ENCODE measurements at regions not wholly inside any gene's neighbourhood (a gene's known extent, or its start where the extent isn't known, plus 50 kb on each side); places are given as distances from the start of the nearest gene placed in this dataset.

DNA sequence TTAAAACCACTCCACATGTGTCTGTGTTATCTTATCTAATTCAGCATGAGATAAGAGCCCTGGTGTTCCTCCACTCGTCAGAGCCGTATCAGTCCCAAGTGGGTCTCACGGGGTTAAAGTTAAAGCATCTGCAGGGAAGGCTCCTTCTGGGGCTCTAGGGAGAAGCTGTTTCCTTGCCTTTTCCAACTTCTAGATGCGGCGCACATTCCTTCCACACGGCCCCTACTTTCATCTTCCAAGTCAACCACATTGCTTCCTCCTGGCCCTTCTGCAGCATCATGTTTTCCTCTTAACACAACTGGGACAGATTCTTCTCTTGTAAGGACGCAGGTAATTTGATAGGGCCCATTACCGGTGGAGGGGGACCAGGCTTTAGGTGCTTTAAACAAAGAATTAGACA lies 620.1 kb upstream of the DPP6 start:
- no peaks in the 10 kb centered on the region for H3K9me3 ChIP-seq (ENCODE audit: low read length)
- H3K27ac ChIP-seq (ENCODE audit: low read length) = no peak overlapping the region
- H3K79me2 ChIP-seq (ENCODE audit: low read length) = no peaks in the 10 kb centered on the region
- H3K9me2 ChIP-seq (replicated peaks; ENCODE audit: insufficient read depth, low read length) = no peaks in the 10 kb centered on the region
- no peak overlapping the region for H3K9ac ChIP-seq (ENCODE audit: low read length)
- no peaks in the 10 kb centered on the region for H3K36me3 ChIP-seq (ENCODE audit: insufficient read depth, low read length)
- DNase-seq = no peak
- no peak overlapping the region for H3K4me3 ChIP-seq (ENCODE audit: low read length)
- no peaks in the 10 kb centered on the region for H3K4me1 ChIP-seq (ENCODE audit: low read length)
- no peaks in the 10 kb centered on the region for H4K20me1 ChIP-seq (ENCODE audit: insufficient read depth, low read depth, low read length)
- H2AFZ ChIP-seq (ENCODE audit: low read length) = no peak overlapping the region
- no peak overlapping the region for H3K4me2 ChIP-seq (ENCODE audit: low read depth, low read length, poor library complexity, severe bottlenecking)
- H3K27me3 ChIP-seq (ENCODE audit: low read length) = no peaks in the 10 kb centered on the region

DNA sequence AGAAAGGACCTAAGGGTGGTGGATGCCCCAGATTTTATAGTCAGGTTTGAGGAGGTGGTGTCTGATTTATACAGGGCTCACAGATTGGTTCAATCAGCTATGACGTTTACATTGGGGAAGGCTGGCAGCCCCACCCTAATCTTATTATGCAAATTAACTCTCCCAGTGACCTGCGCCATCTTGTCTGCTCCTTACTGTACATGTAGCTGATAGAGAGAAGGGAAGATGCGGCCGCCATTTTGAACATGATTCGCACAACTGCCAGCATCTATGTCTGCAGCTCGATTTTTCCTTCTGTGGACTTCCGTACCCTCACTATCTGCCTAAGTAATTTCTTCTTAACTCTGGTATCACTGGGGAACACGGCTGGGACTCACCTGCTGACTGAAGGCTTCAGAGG lies 619.0 kb upstream of the DPP6 start:
- H3K4me1 ChIP-seq (ENCODE audit: low read length) = no peaks in the 10 kb centered on the region

DNA sequence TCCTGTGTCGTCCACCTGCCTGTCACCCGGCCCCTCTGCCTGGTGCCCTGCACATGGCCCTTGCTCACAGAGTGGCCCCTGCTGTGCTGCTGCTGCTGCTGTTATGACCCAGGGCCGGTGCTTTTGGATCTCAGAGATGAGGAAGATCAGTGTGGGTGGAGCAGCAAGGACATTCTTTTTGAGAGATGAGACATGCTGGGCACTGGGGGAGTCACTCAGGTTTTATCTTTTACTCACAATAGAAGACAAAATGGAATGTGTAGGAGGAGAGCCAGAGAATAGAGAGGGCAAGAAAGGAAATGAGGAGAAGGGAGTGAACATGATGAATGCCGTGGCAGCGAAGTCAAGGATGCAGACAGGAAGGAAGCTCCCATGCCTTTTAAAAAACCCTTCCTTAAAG lies 611.5 kb upstream of the DPP6 start:
- H4K20me1 ChIP-seq (ENCODE audit: insufficient read depth, low read depth, low read length) = no peaks in the 10 kb centered on the region
- H3K36me3 ChIP-seq (ENCODE audit: insufficient read depth, low read length) = no peaks in the 10 kb centered on the region
- no peak overlapping the region for H3K4me2 ChIP-seq (ENCODE audit: low read depth, low read length, poor library complexity, severe bottlenecking)
- H3K9me2 ChIP-seq (replicated peaks; ENCODE audit: insufficient read depth, low read length) = no peaks in the 10 kb centered on the region
- H3K4me3 ChIP-seq (ENCODE audit: low read length) = no peak overlapping the region
- no peaks in the 10 kb centered on the region for H3K4me1 ChIP-seq (ENCODE audit: low read length)
- no peaks in the 10 kb centered on the region for H3K79me2 ChIP-seq (ENCODE audit: low read length)
- no peaks in the 10 kb centered on the region for H3K27me3 ChIP-seq (ENCODE audit: low read length)
- H2AFZ ChIP-seq (ENCODE audit: low read length) = no peak overlapping the region
- H3K9ac ChIP-seq (ENCODE audit: low read length) = no peak overlapping the region
- no peak for DNase-seq
- H3K9me3 ChIP-seq (ENCODE audit: low read length) = no peaks in the 10 kb centered on the region
- no peak overlapping the region for H3K27ac ChIP-seq (ENCODE audit: low read length)

More for the DNA sequence above, 619.0 kb upstream of the DPP6 start:
- no peaks in the 10 kb centered on the region for H3K79me2 ChIP-seq (ENCODE audit: low read length)
- no peaks in the 10 kb centered on the region for H4K20me1 ChIP-seq (ENCODE audit: insufficient read depth, low read depth, low read length)
- no peak overlapping the region for H3K9ac ChIP-seq (ENCODE audit: low read length)
- no peak overlapping the region for H2AFZ ChIP-seq (ENCODE audit: low read length)
- H3K4me2 ChIP-seq (ENCODE audit: low read depth, low read length, poor library complexity, severe bottlenecking) = no peak overlapping the region
- no peaks in the 10 kb centered on the region for H3K27me3 ChIP-seq (ENCODE audit: low read length)
- no peaks in the 10 kb centered on the region for H3K9me3 ChIP-seq (ENCODE audit: low read length)
- H3K36me3 ChIP-seq (ENCODE audit: insufficient read depth, low read length) = no peaks in the 10 kb centered on the region
- H3K9me2 ChIP-seq (replicated peaks; ENCODE audit: insufficient read depth, low read length) = no peaks in the 10 kb centered on the region
- no peak overlapping the region for H3K27ac ChIP-seq (ENCODE audit: low read length)
- no peak overlapping the region for H3K4me3 ChIP-seq (ENCODE audit: low read length)
- DNase-seq = no peak

DNA sequence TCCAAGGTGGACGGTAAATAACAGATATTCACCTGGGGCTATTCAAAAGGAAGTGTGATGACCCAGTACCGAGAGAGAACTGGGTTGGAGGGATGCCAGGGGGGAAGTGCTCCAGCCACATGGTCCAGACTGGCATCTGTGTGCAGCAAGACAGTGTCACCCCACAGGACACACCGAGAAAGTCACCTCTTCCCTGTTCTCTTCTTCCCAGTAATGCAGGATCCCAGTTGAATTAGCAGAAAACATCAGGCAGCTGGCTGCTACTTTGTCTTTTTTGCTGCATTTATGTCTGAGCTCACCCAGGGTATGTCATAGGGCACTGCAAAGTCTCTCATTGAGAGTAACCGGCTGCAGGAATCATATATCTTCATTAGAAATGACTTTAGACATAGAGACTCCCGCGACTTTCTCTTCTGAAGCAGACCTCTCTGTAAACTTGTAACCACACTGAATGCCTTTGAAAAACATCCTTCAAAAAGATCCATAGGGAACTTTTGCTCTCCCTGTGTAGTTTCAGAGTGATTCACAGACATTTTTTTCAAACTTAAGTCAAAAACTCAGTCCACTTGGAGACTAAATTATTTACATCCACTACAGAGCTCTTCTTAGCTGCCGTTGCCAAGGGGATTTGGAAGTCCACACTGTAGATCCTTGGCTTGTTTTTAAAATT lies 609.0 kb upstream of the DPP6 start:
- DNase-seq = no peak
- Histone ChIP-seq H3K27ac (ENCODE audit: low read length) (no peak overlapping the region), H3K4me2 (ENCODE audit: low read depth, low read length, poor library complexity, severe bottlenecking) (no peak overlapping the region), H3K9me3 (ENCODE audit: low read length) (no peaks in the 10 kb centered on the region), H3K4me3 (ENCODE audit: low read length) (no peak overlapping the region), H3K4me1 (ENCODE audit: low read length) (no peaks in the 10 kb centered on the region), H3K9ac (ENCODE audit: low read length) (no peak overlapping the region), H4K20me1 (ENCODE audit: insufficient read depth, low read depth, low read length) (no peaks in the 10 kb centered on the region), H2AFZ (ENCODE audit: low read length) (no peak overlapping the region), H3K27me3 (ENCODE audit: low read length) (no peaks in the 10 kb centered on the region), H3K36me3 (ENCODE audit: insufficient read depth, low read length) (no peaks in the 10 kb centered on the region), H3K79me2 (ENCODE audit: low read length) (no peaks in the 10 kb centered on the region), H3K9me2 (replicated peaks; ENCODE audit: insufficient read depth, low read length) (no peaks in the 10 kb centered on the region; the same call in 1 of the 2 replicates)

DNA sequence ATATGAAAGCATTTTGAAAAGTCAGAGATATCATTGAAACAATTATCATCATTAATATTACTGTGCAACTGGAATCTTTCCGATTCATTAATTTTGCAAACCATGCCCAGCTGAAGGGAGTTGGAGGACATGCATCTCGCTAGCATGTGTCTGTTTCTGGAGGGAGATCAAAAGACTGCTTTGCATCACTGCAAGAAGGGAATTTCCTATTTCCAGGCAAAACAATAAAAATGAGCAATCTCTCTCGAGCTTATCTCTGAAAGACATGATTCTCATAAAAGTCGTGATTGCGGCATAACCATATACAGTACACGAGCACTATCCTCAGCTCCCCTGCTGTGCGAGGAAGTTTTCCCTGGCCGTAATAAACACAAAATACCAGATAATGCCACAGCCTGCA lies 607.6 kb upstream of the DPP6 start:
- H3K9ac ChIP-seq (ENCODE audit: low read length) = no peak overlapping the region
- no peaks in the 10 kb centered on the region for H3K27me3 ChIP-seq (ENCODE audit: low read length)
- H3K79me2 ChIP-seq (ENCODE audit: low read length) = no peaks in the 10 kb centered on the region
- no peak overlapping the region for H3K27ac ChIP-seq (ENCODE audit: low read length)
- no peaks in the 10 kb centered on the region; the same call in 1 of the 2 replicates for H3K9me2 ChIP-seq (replicated peaks; ENCODE audit: insufficient read depth, low read length)
- H3K36me3 ChIP-seq (ENCODE audit: insufficient read depth, low read length) = no peaks in the 10 kb centered on the region
- DNase-seq = no peak
- H2AFZ ChIP-seq (ENCODE audit: low read length) = no peak overlapping the region
- H3K4me3 ChIP-seq (ENCODE audit: low read length) = no peak overlapping the region
- no peaks in the 10 kb centered on the region for H3K9me3 ChIP-seq (ENCODE audit: low read length)
- H3K4me2 ChIP-seq (ENCODE audit: low read depth, low read length, poor library complexity, severe bottlenecking) = no peak overlapping the region
- H4K20me1 ChIP-seq (ENCODE audit: insufficient read depth, low read depth, low read length) = no peaks in the 10 kb centered on the region
- no peaks in the 10 kb centered on the region for H3K4me1 ChIP-seq (ENCODE audit: low read length)

DNA sequence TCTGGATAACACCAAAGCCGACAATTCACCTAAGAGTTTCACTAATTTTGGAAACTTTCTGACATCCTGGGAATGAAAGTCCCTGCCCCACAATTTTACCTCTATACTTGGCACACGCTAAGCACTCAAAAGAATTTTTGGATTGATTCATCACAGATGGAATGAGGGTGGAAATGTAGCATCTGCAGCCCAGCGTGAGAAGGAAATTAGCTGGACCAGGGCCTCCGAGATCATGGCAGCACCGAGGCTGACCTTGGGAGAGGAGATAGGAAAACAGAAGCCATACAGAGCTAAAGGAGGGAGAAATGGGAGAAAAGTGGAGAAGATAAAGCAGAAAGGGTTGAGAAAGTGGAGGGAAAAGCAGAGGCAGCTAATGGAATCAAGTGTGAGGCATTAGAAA lies 606.6 kb upstream of the DPP6 start:
- Histone ChIP-seq H4K20me1 (ENCODE audit: insufficient read depth, low read depth, low read length) (no peaks in the 10 kb centered on the region), H3K9ac (ENCODE audit: low read length) (no peak overlapping the region), H3K27me3 (ENCODE audit: low read length) (no peaks in the 10 kb centered on the region), H3K9me3 (ENCODE audit: low read length) (no peaks in the 10 kb centered on the region), H3K4me1 (ENCODE audit: low read length) (no peaks in the 10 kb centered on the region), H2AFZ (ENCODE audit: low read length) (no peak overlapping the region), H3K4me3 (ENCODE audit: low read length) (no peak overlapping the region), H3K79me2 (ENCODE audit: low read length) (no peaks in the 10 kb centered on the region), H3K9me2 (replicated peaks; ENCODE audit: insufficient read depth, low read length) (no peaks in the 10 kb centered on the region; the same call in 1 of the 2 replicates), H3K27ac (ENCODE audit: low read length) (no peak overlapping the region), H3K4me2 (ENCODE audit: low read depth, low read length, poor library complexity, severe bottlenecking) (no peak overlapping the region), H3K36me3 (ENCODE audit: insufficient read depth, low read length) (no peaks in the 10 kb centered on the region)
- no peak for DNase-seq

DNA sequence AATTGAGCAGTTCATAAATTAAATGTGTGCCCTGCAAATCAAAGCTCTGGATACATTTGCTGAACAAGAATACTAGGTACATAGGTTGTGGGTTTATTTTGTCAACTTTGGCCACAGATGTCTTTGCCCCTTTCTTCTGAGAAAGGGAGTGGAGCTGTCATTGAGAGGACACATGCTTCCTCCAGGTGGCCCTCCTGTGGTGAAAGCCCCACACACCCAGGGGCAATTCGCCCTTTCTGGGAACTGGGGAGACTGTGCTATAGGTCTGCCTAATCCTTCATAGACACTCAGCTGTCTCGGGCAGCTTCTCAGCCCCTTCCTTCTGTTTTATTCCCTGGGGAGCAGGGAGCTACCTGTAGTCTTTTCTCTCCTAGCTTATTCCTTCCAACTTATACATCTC lies 605.7 kb upstream of the DPP6 start:
- Histone ChIP-seq H3K36me3 (ENCODE audit: insufficient read depth, low read length) (no peaks in the 10 kb centered on the region), H2AFZ (ENCODE audit: low read length) (no peak overlapping the region), H3K79me2 (ENCODE audit: low read length) (no peaks in the 10 kb centered on the region), H3K27ac (ENCODE audit: low read length) (no peak overlapping the region), H3K4me2 (ENCODE audit: low read depth, low read length, poor library complexity, severe bottlenecking) (no peak overlapping the region), H3K4me1 (ENCODE audit: low read length) (no peaks in the 10 kb centered on the region), H3K9ac (ENCODE audit: low read length) (no peak overlapping the region), H3K27me3 (ENCODE audit: low read length) (no peaks in the 10 kb centered on the region), H3K9me2 (replicated peaks; ENCODE audit: insufficient read depth, low read length) (no peaks in the 10 kb centered on the region; the same call in 1 of the 2 replicates), H4K20me1 (ENCODE audit: insufficient read depth, low read depth, low read length) (no peaks in the 10 kb centered on the region), H3K9me3 (ENCODE audit: low read length) (no peaks in the 10 kb centered on the region), H3K4me3 (ENCODE audit: low read length) (no peak overlapping the region)
- DNase-seq = no peak

DNA sequence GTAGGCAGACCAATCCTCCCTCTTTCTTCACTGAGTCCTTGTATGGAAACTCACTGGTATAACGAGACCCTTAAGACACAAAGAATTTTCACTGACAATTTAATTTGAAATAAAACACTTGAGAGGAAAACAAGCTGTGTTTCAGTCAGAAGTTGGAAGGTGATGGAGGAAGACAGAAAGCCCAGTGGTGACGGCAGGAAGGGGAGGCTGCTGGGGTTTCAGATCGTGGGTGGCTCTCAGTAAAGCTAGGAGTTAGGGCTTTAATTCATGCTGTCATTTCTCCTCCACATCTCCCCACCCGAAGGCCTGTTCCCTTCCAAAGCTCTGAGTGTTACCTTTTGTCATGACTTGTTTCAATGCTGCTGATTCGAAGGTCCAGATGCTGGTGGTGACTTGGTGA lies 605.2 kb upstream of the DPP6 start:
- Histone ChIP-seq H3K9ac (ENCODE audit: low read length) (no peak overlapping the region), H3K79me2 (ENCODE audit: low read length) (no peaks in the 10 kb centered on the region), H2AFZ (ENCODE audit: low read length) (no peak overlapping the region), H3K4me1 (ENCODE audit: low read length) (no peaks in the 10 kb centered on the region), H3K9me2 (replicated peaks; ENCODE audit: insufficient read depth, low read length) (peaks cover 1% of the 10 kb centered on the region; the same call in 1 of the 2 replicates), H3K4me3 (ENCODE audit: low read length) (no peak overlapping the region), H3K4me2 (ENCODE audit: low read depth, low read length, poor library complexity, severe bottlenecking) (no peak overlapping the region), H4K20me1 (ENCODE audit: insufficient read depth, low read depth, low read length) (no peaks in the 10 kb centered on the region), H3K9me3 (ENCODE audit: low read length) (no peaks in the 10 kb centered on the region), H3K27me3 (ENCODE audit: low read length) (no peaks in the 10 kb centered on the region), H3K27ac (ENCODE audit: low read length) (no peak overlapping the region), H3K36me3 (ENCODE audit: insufficient read depth, low read length) (no peaks in the 10 kb centered on the region)
- DNase-seq = no peak
